IPS-20b (cell line): ENCODE measurements at regions not wholly inside any gene's neighbourhood (a gene's known extent, or its start where the extent isn't known, plus 50 kb on each side); places are given as distances from the start of the nearest gene placed in this dataset.

ENCODE experiments used
- H3K27ac ChIP-seq: one replicate; pipeline ENCODE4 v1.5.1; 2013; ENCODE audit warnings: low read length
- H3K27me3 ChIP-seq: 2 replicates; pipeline ENCODE4 v1.6.1; 2013; ENCODE audit warnings: mild to moderate bottlenecking, low read length, inconsistent platforms; ENCODE audit not compliant: insufficient read depth
- H3K36me3 ChIP-seq: 2 replicates; pipeline ENCODE4 v1.6.1; 2013; ENCODE audit warnings: low read depth, mild to moderate bottlenecking, inconsistent platforms, low read length, moderate library complexity; ENCODE audit not compliant: insufficient read depth
- H3K4me1 ChIP-seq: 2 replicates; pipeline ENCODE4 v1.6.1; 2013; ENCODE audit warnings: mild to moderate bottlenecking, control low read depth, inconsistent platforms, low read length, moderate library complexity; ENCODE audit not compliant: insufficient read depth
- H3K4me3 ChIP-seq: 2 replicates; pipeline ENCODE4 v1.5.1; 2013; ENCODE audit warnings: mild to moderate bottlenecking, low read length, inconsistent platforms
- H3K9ac ChIP-seq: 2 replicates; pipeline ENCODE4 v1.6.1; 2013; ENCODE audit warnings: low read depth, mild to moderate bottlenecking, inconsistent platforms, low read length, moderate library complexity
- H3K9me3 ChIP-seq: 2 replicates; pipeline ENCODE4 v1.6.1; 2013; ENCODE audit warnings: mild to moderate bottlenecking, low read depth, low read length, inconsistent platforms; ENCODE audit not compliant: insufficient read depth

DNA sequence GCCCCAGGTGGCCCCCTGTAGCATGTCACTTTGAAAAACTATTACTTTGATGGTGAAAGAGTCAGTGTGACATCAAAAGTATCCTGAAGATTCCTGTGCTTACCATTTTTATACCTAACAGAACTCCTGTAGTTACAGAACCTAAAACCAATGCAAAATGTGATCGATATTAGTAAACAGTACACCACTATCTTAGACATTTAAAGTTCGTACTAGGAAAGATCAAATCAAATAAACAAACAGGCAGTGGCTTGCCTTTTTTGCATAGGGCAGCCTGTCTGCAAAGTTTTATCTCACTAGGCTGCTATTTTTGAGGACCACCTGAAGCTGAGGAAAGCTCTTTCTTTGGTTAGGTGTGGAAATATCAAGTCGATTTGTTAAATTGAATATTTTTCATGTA lies 944.0 kb upstream of the CITED2 start:
- Histone ChIP-seq H3K9ac (no peak overlapping the region), H3K9me3 (no peaks in the 10 kb centered on the region), H3K4me1 (peaks cover 11% of the 10 kb centered on the region; the same call in 1 of the 2 replicates), H3K4me3 (no peak overlapping the region), H3K36me3 (no peaks in the 10 kb centered on the region), H3K27ac (no peak overlapping the region), H3K27me3 (no peaks in the 10 kb centered on the region)

DNA sequence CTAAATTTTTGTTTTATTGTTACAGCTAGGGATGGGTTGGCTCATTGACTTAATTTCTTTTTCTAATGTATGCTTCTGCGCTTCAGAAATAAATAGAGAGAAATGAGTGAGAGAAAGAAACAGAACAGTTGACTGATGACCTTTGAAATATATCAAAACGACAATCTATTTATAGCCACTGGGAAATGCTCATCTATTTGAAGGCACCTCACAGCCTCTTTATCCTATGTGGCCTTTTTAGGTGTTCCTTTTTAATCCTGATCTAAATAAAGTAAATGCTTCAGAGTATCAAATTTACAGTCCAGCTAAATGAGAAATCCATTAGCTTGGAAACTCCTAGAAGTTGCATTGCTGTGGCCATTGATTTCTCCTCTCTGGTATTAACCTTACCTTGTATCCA lies 943.5 kb upstream of the CITED2 start:
- peaks cover 11% of the 10 kb centered on the region; the same call in 1 of the 2 replicates for H3K4me1 ChIP-seq
- H3K4me3 ChIP-seq = no peak overlapping the region
- H3K9me3 ChIP-seq = no peaks in the 10 kb centered on the region
- H3K27ac ChIP-seq = no peak overlapping the region
- H3K27me3 ChIP-seq = no peaks in the 10 kb centered on the region
- H3K9ac ChIP-seq = no peak overlapping the region
- H3K36me3 ChIP-seq = no peaks in the 10 kb centered on the region

DNA sequence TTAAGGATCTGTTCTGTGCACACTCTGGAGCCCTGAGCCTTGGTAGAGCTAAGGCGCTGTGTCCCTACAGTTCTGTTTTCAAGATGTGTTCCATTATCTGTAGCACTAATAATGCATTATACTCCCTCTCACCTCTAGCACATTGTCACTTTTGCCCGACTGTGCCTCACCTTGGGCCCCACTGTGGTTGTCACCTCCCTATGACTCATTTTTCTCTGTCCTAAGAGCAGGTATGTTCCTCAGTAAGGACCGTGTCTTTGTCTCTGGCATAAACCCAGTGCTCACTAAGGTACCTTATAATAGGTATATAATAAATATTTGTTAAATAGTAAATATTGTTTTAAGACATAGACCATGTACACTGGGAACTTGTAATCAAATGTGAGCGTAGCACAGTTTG lies 942.5 kb upstream of the CITED2 start:
- Histone ChIP-seq H3K36me3 (no peaks in the 10 kb centered on the region), H3K27ac (no peak overlapping the region), H3K9ac (no peak overlapping the region), H3K4me1 (peaks cover 11% of the 10 kb centered on the region; the same call in 1 of the 2 replicates), H3K27me3 (no peaks in the 10 kb centered on the region), H3K4me3 (no peak overlapping the region), H3K9me3 (no peaks in the 10 kb centered on the region)

GRCh38 chr6:140314682-140315081 lies 940.2 kb upstream of the CITED2 start:
- no peak overlapping the region for H3K27ac ChIP-seq
- no peaks in the 10 kb centered on the region for H3K27me3 ChIP-seq
- H3K36me3 ChIP-seq = no peaks in the 10 kb centered on the region
- no peak overlapping the region for H3K4me3 ChIP-seq
- no peak overlapping the region for H3K9ac ChIP-seq
- no peaks in the 10 kb centered on the region for H3K4me1 ChIP-seq
- H3K9me3 ChIP-seq = no peaks in the 10 kb centered on the region

DNA sequence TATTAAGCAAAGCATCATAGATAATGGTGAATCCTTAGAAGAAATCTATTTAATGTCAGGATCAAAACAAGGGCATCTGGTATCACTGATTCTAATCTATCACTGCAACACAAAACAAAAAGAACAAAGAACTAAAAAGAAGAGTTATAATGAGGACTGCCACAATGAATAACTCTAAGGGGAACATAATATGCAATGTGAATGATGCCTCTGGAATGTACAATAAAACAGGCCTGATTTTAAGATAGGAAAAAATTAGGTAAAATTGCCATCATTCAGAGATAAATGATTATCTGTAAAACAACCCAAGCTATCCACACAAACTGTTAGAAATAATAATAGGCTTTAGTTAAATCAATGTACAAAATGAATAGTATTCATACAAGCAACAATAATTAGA lies 936.7 kb upstream of the CITED2 start:
- no peaks in the 10 kb centered on the region for H3K4me1 ChIP-seq
- H3K36me3 ChIP-seq = no peaks in the 10 kb centered on the region
- H3K4me3 ChIP-seq = no peak overlapping the region
- no peak overlapping the region for H3K9ac ChIP-seq
- no peak overlapping the region for H3K27ac ChIP-seq
- no peaks in the 10 kb centered on the region for H3K27me3 ChIP-seq
- H3K9me3 ChIP-seq = no peaks in the 10 kb centered on the region

DNA sequence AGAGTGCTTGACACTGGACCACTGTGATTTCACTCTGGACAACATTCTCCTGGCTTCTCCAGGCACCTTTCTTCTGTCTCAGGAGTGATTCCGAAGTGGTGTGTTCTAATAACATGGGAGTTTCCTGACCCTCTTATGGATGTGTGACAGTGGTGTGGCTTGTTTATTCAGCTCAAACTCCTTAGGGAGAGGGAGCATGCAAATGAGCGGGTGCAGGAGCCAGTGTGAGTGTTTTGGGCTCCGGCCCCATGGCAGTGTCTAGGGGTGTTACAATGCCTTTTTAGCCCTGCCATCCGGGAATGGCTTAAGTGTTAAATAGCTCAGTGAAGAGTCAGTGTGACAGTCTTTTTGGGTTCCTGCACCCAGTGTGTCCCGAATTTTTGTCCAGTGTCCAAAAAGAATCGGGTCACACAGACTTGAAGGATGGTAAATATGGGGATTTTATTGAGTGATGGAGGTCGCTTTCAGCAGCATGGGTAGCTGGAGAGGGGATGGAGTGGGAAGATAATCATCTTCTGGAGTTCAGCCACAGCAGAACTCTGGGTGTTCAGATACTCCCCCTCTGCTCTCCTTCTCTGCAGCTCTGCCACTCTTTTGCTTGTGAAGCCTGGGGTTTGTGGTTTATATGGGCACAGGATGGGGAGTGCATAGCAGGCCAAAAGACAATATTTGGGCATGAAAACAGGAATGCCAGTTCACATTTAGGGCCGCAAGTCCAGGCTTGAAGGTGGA lies 928.9 kb upstream of the CITED2 start:
- no peaks in the 10 kb centered on the region for H3K27me3 ChIP-seq
- no peaks in the 10 kb centered on the region for H3K9me3 ChIP-seq
- no peaks in the 10 kb centered on the region for H3K36me3 ChIP-seq
- no peak overlapping the region for H3K4me3 ChIP-seq
- H3K4me1 ChIP-seq = no peaks in the 10 kb centered on the region
- H3K9ac ChIP-seq = no peak overlapping the region
- H3K27ac ChIP-seq = no peak overlapping the region

DNA sequence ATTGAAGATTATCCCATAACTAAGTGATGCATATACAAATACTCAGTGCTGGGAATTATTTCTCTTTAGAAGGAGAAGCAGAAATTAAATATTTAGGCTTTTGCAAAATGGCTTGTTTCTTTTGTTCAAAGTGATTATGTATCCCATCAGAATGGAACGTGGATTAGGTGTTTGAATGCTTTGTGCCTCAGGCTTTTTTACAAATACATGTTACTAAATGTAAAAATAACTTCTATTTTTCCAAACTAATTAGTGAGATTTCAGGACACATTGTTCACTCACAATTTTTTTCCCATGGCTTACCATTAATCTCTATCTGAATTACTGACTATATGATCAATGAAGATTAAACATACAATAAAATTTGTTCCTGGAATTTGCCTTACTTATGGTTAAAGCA lies 925.9 kb upstream of the CITED2 start:
- Histone ChIP-seq H3K9ac (no peak overlapping the region), H3K27ac (no peak overlapping the region), H3K27me3 (no peaks in the 10 kb centered on the region), H3K4me3 (no peak overlapping the region), H3K9me3 (no peaks in the 10 kb centered on the region), H3K4me1 (no peaks in the 10 kb centered on the region), H3K36me3 (no peaks in the 10 kb centered on the region)

- Histone ChIP-seq H3K27me3 (no peaks in the 10 kb centered on the region), H3K36me3 (no peaks in the 10 kb centered on the region), H3K27ac (no peak overlapping the region), H3K9ac (no peak overlapping the region), H3K4me1 (no peaks in the 10 kb centered on the region), H3K4me3 (no peak overlapping the region), H3K9me3 (no peaks in the 10 kb centered on the region)
These were observed 914.7 kb upstream of the CITED2 start for GRCh38 chr6:140289186-140289585.

- no peaks in the 10 kb centered on the region for H3K36me3 ChIP-seq
These were observed 911.7 kb upstream of the CITED2 start for GRCh38 chr6:140285998-140286690.

DNA sequence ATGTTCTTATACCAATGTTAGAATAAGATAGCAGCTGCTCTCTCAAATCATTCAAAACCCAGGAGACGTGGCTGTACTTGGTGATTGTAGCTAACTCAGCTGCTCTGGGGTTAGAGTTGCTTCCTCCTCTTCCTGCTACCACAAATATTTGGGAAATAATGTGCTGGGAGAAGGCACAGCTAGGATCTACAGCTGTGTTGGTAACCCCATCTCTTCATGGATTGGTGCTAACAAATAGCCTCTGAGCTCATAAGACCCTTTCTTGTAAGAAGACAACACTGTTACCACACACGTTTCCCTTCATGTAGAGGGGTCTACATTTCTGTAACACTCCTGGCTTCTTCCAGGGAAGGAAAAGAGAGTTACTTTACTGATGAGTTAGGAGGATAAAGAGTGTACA lies 911.0 kb upstream of the CITED2 start:
- no peak overlapping the region for H3K27ac ChIP-seq
- no peaks in the 10 kb centered on the region for H3K27me3 ChIP-seq
- H3K9ac ChIP-seq = no peak overlapping the region
- H3K36me3 ChIP-seq = no peaks in the 10 kb centered on the region
- no peaks in the 10 kb centered on the region for H3K4me1 ChIP-seq
- no peak overlapping the region for H3K4me3 ChIP-seq
- H3K9me3 ChIP-seq = no peaks in the 10 kb centered on the region

More at GRCh38 chr6:140285998-140286690, 911.7 kb upstream of the CITED2 start:
- H3K4me1 ChIP-seq = no peaks in the 10 kb centered on the region
- no peaks in the 10 kb centered on the region for H3K9me3 ChIP-seq
- no peak overlapping the region for H3K4me3 ChIP-seq
- no peak overlapping the region for H3K27ac ChIP-seq
- no peak overlapping the region for H3K9ac ChIP-seq
- no peaks in the 10 kb centered on the region for H3K27me3 ChIP-seq

DNA sequence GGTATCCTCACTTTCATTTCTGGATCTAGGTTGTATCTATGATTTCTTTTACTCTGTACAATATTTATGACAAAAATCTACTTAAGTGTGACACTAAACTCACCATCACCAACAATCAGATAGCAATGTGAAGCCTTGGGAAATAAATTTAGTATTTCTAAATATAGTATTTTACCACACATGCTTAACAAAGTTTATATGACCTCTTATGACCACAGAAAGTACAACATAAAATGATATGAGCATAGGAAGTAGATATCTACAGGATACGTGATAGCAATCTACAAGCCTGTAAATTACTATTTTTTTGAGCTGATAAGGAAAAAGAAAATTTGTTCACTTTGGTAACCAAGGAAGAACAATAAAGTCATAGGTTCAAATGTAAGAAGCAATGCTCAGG lies 910.4 kb upstream of the CITED2 start:
- H3K9me3 ChIP-seq = no peaks in the 10 kb centered on the region
- H3K27ac ChIP-seq = no peak overlapping the region
- no peaks in the 10 kb centered on the region for H3K4me1 ChIP-seq

DNA sequence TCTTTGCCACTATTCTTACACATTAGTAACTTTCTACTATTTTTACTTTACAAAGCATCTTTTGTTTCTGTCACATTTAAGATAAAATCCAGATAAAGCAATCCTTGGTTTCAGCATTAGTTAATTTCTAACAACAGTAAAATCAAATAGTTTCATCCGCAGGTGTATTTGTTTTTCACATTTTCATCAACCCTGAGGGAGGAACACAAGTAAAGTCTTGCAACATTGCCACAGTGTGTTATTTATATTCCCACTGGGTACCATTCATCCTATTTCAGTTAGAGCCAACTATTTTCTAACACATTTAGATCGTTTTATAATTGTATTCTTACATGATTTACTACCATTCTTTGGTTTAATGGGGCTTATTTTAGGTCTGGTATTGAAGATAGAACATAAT lies 908.7 kb upstream of the CITED2 start:
- no peaks in the 10 kb centered on the region for H3K27me3 ChIP-seq
- H3K4me3 ChIP-seq = no peak overlapping the region
- H3K9ac ChIP-seq = no peak overlapping the region
- no peaks in the 10 kb centered on the region for H3K4me1 ChIP-seq
- H3K36me3 ChIP-seq = no peaks in the 10 kb centered on the region
- no peaks in the 10 kb centered on the region for H3K9me3 ChIP-seq
- H3K27ac ChIP-seq = no peak overlapping the region

More for the DNA sequence above, 910.4 kb upstream of the CITED2 start:
- Histone ChIP-seq H3K9ac (no peak overlapping the region), H3K27me3 (no peaks in the 10 kb centered on the region), H3K4me3 (no peak overlapping the region), H3K36me3 (no peaks in the 10 kb centered on the region)
